ENCODE measurements at regions not wholly inside any gene's neighbourhood (a gene's known extent, or its start where the extent isn't known, plus 50 kb on each side); places are given as distances from the start of the nearest gene placed in this dataset.

DNA sequence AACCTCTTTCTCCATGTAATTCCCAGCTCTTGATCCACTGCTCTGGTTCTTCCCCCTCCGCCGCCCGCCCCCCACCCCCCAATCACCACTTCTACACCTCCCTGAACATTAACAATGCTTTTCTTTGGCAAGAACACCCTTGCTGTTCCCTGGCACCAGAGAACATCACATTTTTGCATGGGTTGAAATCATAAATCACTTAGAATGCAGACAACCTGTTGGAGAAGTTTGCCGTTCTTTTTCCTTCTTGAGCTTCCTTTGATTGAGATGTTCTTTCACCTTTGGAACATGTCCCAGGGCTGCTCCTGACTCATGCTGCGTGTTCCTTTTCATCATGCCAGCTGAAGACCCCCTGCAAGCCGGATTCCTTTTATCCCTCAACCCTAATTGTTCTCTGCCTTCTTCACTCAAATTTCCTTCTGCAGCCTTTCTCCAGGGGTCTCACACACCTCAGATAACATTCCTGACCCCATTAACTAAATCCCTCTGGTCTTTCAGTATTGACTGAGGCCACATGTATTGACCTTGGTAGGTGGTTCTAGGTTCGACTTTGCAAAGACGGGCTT lies 294.1 kb upstream of the TMPO start (continued):
- TF ChIP-seq JUND (IDR thresholded peaks at IDR 0.05; ENCODE audit: low read depth, low read length) (no peak), ATF7 (IDR thresholded peaks at IDR 0.05; ENCODE audit: low read depth) (no peak), IKZF1 (conservative IDR thresholded peaks at IDR 0.05) (no peak), SIX5 (IDR thresholded peaks at IDR 0.05; ENCODE audit: low read depth, low read length, severe bottlenecking) (no peak), GABPA (IDR thresholded peaks at IDR 0.05; ENCODE audit: low read depth) (no peak), ZNF622 (IDR thresholded peaks at IDR 0.05) (no peak), NR2C1 (IDR thresholded peaks at IDR 0.05) (no peak)
- TF ChIP-seq, protein P1, sequence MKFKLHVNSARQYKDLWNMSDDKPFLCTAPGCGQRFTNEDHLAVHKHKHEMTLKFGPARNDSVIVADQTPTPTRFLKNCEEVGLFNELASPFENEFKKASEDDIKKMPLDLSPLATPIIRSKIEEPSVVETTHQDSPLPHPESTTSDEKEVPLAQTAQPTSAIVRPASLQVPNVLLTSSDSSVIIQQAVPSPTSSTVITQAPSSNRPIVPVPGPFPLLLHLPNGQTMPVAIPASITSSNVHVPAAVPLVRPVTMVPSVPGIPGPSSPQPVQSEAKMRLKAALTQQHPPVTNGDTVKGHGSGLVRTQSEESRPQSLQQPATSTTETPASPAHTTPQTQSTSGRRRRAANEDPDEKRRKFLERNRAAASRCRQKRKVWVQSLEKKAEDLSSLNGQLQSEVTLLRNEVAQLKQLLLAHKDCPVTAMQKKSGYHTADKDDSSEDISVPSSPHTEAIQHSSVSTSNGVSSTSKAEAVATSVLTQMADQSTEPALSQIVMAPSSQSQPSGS (IDR thresholded peaks at IDR 0.05; ENCODE audit: low read length), result no peak
- TF ChIP-seq, protein P2, sequence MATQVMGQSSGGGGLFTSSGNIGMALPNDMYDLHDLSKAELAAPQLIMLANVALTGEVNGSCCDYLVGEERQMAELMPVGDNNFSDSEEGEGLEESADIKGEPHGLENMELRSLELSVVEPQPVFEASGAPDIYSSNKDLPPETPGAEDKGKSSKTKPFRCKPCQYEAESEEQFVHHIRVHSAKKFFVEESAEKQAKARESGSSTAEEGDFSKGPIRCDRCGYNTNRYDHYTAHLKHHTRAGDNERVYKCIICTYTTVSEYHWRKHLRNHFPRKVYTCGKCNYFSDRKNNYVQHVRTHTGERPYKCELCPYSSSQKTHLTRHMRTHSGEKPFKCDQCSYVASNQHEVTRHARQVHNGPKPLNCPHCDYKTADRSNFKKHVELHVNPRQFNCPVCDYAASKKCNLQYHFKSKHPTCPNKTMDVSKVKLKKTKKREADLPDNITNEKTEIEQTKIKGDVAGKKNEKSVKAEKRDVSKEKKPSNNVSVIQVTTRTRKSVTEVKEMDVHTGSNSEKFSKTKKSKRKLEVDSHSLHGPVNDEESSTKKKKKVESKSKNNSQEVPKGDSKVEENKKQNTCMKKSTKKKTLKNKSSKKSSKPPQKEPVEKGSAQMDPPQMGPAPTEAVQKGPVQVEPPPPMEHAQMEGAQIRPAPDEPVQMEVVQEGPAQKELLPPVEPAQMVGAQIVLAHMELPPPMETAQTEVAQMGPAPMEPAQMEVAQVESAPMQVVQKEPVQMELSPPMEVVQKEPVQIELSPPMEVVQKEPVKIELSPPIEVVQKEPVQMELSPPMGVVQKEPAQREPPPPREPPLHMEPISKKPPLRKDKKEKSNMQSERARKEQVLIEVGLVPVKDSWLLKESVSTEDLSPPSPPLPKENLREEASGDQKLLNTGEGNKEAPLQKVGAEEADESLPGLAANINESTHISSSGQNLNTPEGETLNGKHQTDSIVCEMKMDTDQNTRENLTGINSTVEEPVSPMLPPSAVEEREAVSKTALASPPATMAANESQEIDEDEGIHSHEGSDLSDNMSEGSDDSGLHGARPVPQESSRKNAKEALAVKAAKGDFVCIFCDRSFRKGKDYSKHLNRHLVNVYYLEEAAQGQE (IDR thresholded peaks at IDR 0.05; ENCODE audit: low read depth, low read length), result no peak
